A673 (cell line): ENCODE measurements at regions not wholly inside any gene's neighbourhood (a gene's known extent, or its start where the extent isn't known, plus 50 kb on each side); places are given as distances from the start of the nearest gene placed in this dataset.
"Not testable (repeated sequence)": the region's sequence is repeated elsewhere in the genome, so short reads cannot be mapped to it uniquely, and the experiment has no call there.

ENCODE experiments used
- BruUV-seq: library from RNA; stranded (reverse); fragments of 400-500 nt; replicated peaks from 2 replicates; lab custom pipeline; 2021; lab: Mats Ljungman, UMichigan
- CTCF ChIA-PET: fragments of 300-600 bp; sonication (Branson Sonifier 250); formaldehyde crosslinking; loops from one replicate; lab custom pipeline; 2022; ENCODE audit warnings: antibody characterized with exemption; lab: Charles Lee
- POLR2A ChIA-PET: fragments of 300-600 bp; sonication (Branson Sonifier 250); formaldehyde crosslinking; loops from one replicate; lab custom pipeline; 2022; ENCODE audit warnings: antibody characterized with exemption; ENCODE audit not compliant: low non-redundant PET; lab: Charles Lee
- DNase-seq: peaks from one replicate; pipeline ENCODE4 v3.0.0-alpha.2; 2015; ENCODE audit warnings: low spot score
- H3K27ac ChIP-seq: fragments of 200-600 bp; sonication (generic); 2 replicates; pipeline ENCODE4 v1.5.1; 2016; ENCODE audit warnings: mixed run types, low read depth, mild to moderate bottlenecking, mixed read lengths, antibody characterized with exemption, low read length; ENCODE audit not compliant: poor library complexity, severe bottlenecking
- H3K27me3 ChIP-seq: fragments of 200-600 bp; sonication (generic); replicated peaks from 2 replicates; pipeline ENCODE4 v1.6.1; 2017; ENCODE audit warnings: mixed run types, low read depth, mild to moderate bottlenecking, mixed read lengths, antibody characterized with exemption, low read length; ENCODE audit not compliant: insufficient read depth, poor library complexity
- H3K36me3 ChIP-seq: fragments of 200-600 bp; sonication (generic); 2 replicates; pipeline ENCODE4 v1.6.1; 2016; ENCODE audit warnings: mixed run types, mild to moderate bottlenecking, mixed read lengths, antibody characterized with exemption, low read length; ENCODE audit not compliant: insufficient read depth, poor library complexity, severe bottlenecking
- H3K4me1 ChIP-seq: fragments of 200-600 bp; sonication (generic); 2 replicates; pipeline ENCODE4 v1.6.1; 2017; ENCODE audit warnings: mixed run types, mild to moderate bottlenecking, mixed read lengths, antibody characterized with exemption, low read length; ENCODE audit not compliant: insufficient read depth, poor library complexity, severe bottlenecking
- H3K4me3 ChIP-seq: fragments of 200-600 bp; sonication (generic); 2 replicates; pipeline ENCODE4 v1.5.1; 2016; ENCODE audit warnings: low read depth, mixed run types, mild to moderate bottlenecking, mixed read lengths, low read length; ENCODE audit not compliant: poor library complexity, severe bottlenecking
- H3K9me3 ChIP-seq: fragments of 200-600 bp; sonication (generic); 2 replicates; pipeline ENCODE4 v1.6.1; 2016; ENCODE audit warnings: mixed run types, low read depth, mild to moderate bottlenecking, mixed read lengths, antibody characterized with exemption, low read length; ENCODE audit not compliant: poor library complexity, severe bottlenecking
- EZH2 ChIP-seq: fragments of 200-600 bp; sonication (generic); IDR thresholded peaks from 2 replicates; pipeline ENCODE4 v1.6.1; 2017; ENCODE audit warnings: borderline replicate concordance, low read depth, mild to moderate bottlenecking, mixed read lengths, antibody characterized with exemption, low read length; ENCODE audit not compliant: poor library complexity, severe bottlenecking
- intact Hi-C: fragments of 100-400 bp; cut with micrococcal nuclease; formaldehyde crosslinking; loops from one replicate; pipeline ENCODE4 v1.10.0; 2022; ENCODE audit not compliant: unreplicated experiment
- TF ChIP-seq, protein P1 (sequence below): fragments of 300-800, 200-600 bp; sonication (generic); conservative IDR thresholded peaks from 2 replicates; pipeline ENCODE4 v1.5.1; 2017; ENCODE audit warnings: low read depth, mild to moderate bottlenecking, antibody characterized with exemption, low read length, moderate library complexity, mixed read lengths

DNA sequence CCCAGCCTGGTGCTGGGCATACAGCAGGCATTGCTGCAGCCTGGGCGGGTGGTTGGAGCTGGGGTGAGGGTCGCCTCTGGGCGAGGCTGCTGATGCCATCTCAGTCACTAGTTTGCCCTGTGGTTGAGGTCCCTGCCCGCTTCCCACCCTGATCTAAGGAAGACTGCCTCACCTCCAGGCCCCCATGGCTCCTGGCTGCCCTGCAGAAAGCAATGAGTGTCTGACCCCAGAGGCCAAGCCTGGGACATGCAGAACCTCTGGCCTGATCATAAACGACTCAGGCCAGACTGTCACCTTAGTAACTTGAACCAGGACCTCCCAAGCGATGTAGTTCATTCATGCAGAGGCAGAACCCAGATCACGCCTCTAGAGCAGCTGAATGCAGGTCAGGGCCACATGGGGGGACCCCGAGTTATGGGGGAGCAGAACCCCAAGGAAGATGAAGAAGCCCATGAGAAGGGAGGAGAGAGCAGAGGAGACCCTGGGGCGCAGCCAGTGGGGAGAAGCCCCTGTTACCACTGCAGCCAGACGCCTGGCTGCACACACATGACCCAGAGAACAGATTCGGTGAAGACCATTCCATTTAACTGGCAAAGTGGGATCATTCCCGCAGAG, 213.9 kb downstream of the TBC1D2B start:
- H3K9me3 ChIP-seq, result no peaks in the 10 kb centered on the region
- DNase-seq, result no peak
- POLR2A ChIA-PET, result no interaction called here
- H3K36me3 ChIP-seq, result no peaks in the 10 kb centered on the region
- H3K4me3 ChIP-seq, result no peak overlapping the region
- BruUV-seq, result no TSS peak
- TF ChIP-seq EZH2, result no peak
- TF ChIP-seq, protein P1, sequence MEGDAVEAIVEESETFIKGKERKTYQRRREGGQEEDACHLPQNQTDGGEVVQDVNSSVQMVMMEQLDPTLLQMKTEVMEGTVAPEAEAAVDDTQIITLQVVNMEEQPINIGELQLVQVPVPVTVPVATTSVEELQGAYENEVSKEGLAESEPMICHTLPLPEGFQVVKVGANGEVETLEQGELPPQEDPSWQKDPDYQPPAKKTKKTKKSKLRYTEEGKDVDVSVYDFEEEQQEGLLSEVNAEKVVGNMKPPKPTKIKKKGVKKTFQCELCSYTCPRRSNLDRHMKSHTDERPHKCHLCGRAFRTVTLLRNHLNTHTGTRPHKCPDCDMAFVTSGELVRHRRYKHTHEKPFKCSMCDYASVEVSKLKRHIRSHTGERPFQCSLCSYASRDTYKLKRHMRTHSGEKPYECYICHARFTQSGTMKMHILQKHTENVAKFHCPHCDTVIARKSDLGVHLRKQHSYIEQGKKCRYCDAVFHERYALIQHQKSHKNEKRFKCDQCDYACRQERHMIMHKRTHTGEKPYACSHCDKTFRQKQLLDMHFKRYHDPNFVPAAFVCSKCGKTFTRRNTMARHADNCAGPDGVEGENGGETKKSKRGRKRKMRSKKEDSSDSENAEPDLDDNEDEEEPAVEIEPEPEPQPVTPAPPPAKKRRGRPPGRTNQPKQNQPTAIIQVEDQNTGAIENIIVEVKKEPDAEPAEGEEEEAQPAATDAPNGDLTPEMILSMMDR, result no peak
- CTCF ChIA-PET, result no interaction called here
- no peak overlapping the region for H3K27ac ChIP-seq
- H3K27me3 ChIP-seq, result no peaks in the 10 kb centered on the region
- H3K4me1 ChIP-seq, result peaks cover 21% of the 10 kb centered on the region
- intact Hi-C loops, result no loop called here

DNA sequence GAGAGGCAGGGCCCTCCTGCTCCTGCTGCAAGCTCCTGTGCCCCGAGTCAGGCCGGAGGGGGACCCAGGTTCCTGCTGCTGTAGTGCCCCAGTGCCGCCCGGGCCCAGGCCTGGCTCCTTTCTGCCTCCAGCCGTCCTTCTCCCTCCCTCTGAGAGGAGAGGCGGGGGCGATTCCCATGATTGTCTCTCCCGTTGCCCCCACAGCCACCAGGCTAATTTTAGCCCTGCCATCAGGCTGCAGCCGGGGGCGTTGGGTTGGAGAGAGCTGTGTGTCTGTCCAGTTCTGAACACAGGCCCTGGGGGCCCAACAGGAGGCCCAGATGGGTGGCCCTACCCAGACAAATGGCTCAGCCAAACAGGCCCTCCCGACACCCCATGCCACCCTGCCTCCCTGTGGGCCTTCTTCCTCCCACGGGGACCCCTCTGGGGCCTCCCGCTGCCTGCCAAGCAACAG, 214.8 kb downstream of the TBC1D2B start:
- Histone ChIP-seq H3K4me3 (no peak overlapping the region), H3K9me3 (no peaks in the 10 kb centered on the region), H3K4me1 (peaks cover 14% of the 10 kb centered on the region), H3K36me3 (no peaks in the 10 kb centered on the region), H3K27ac (no peak overlapping the region), H3K27me3 (no peaks in the 10 kb centered on the region)
- CTCF ChIA-PET, result no interaction called here
- DNase-seq, result no peak
- intact Hi-C loops, result no loop called here
- POLR2A ChIA-PET, result no interaction called here
- no TSS peak for BruUV-seq
- TF ChIP-seq EZH2, result no peak
- TF ChIP-seq, protein P1, result no peak

DNA sequence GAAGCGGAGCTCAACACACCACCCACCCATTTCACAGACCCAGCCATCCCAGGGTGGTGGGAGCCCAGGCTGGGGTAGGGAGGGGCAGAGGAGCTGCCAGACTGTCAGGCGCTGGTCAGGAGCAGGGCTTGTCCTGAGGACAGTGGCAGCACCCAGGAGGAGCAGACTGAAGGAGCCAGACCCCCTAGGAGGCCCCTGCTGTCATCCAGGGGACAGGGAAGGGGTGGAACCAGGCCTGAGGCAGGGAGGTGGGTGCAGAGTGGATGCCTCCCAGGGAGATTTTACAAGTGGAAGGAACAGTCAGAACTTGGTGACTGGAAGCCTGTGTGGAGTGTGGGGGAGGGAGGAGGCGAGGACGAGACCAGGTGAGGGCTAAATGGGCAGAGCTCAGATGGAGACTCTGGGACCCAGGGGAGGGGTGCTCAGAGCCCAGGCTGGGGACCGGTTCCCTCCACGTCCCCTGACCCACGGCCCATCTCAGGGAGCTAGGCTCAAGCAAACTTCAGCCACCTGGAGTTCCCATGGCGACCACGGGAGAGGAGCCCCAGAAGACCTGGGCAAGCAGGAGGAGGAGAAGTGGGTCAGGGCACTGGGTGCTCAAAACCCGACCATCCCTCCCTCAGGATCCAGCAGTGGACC, 215.4 kb downstream of the TBC1D2B start:
- intact Hi-C loops, CTCF ChIA-PET: not testable (repeated sequence)

More for the DNA sequence above, 215.4 kb downstream of the TBC1D2B start:
- H3K4me1 ChIP-seq, H3K27me3 ChIP-seq, H3K4me3 ChIP-seq, H3K27ac ChIP-seq, BruUV-seq, POLR2A ChIA-PET, H3K36me3 ChIP-seq, H3K9me3 ChIP-seq, DNase-seq: not testable (repeated sequence)
